Spinal cord (tissue), 9 donors: ENCODE measurements at regions not wholly inside any gene's neighbourhood (a gene's known extent, or its start where the extent isn't known, plus 50 kb on each side); places are given as distances from the start of the nearest gene placed in this dataset.

Experiments
- DNase-seq, 6 donors: peaks; one replicate each; pipeline versions ENCODE4 v3.0.0 to v3.0.0-alpha.2; 2013 to 2015; ENCODE audit warnings: low spot score in 6 of 6, low read depth in 4 of 6
- H3K27ac ChIP-seq: one replicate; pipeline ENCODE4 v1.5.1; 2013; ENCODE audit warnings: low read depth, low read length, control low read depth
- H3K27me3 ChIP-seq: one replicate; pipeline ENCODE4 v1.6.1; 2013; ENCODE audit warnings: low read length; ENCODE audit not compliant: control insufficient read depth, insufficient read depth
- H3K36me3 ChIP-seq: one replicate; pipeline ENCODE4 v1.6.1; 2013; ENCODE audit warnings: low read length; ENCODE audit not compliant: control insufficient read depth, insufficient read depth
- H3K4me1 ChIP-seq: one replicate; pipeline ENCODE4 v1.6.1; 2013; ENCODE audit warnings: low read length; ENCODE audit not compliant: control insufficient read depth, insufficient read depth
- H3K4me3 ChIP-seq: one replicate; pipeline ENCODE4 v1.5.1; 2013; ENCODE audit warnings: low read depth, low read length, control low read depth
- H3K9me3 ChIP-seq: one replicate; pipeline ENCODE4 v1.6.1; 2013; ENCODE audit warnings: low read length; ENCODE audit not compliant: control insufficient read depth, insufficient read depth
- WGBS: methylation state at CpG from one replicate; pipeline ENCODE4 v1.1.5; 2013; ENCODE audit warnings: missing lambda C conversion rate; ENCODE audit not compliant: insufficient coverage; 5-methylcytosine and 5-hydroxymethylcytosine counted together
- donor health status: healthy.

DNA sequence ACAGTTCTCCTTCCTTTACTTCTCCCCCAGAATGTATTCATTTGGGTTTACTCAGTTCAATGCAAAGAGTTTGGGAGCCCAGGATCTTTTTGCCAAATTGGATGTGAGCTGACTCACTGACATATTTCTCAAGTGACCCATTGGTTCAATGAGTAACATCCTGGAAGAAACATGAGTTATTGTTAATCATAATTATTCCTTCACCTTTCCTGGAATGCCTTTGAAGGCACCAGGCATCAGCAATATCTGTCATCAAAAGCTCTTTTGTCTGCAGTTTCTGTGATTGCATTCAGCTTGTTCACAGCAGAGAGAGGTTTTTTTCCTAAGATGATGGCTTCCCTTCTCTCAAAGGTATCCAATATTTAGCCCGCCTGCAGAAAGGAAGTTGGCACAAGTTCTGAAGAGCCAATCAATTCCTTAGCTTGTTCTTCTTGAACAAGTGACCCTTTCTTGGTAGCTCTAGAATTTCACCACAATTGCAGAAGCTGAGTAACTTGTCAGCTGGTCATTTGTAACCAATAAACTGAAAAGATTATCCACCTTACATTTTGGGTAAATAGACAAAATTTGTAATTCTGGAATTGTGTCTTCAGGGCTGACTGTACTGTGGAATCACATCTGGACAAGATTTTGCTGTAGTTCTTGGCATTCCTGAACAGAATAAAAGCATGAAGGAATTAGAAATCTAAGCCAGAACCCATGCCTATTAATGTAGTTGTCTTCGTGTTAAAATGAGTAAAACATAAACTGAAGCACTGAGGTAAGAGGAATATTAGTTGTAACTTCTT lies 72.2 kb upstream of the TMEM17 start:
- H3K4me3 ChIP-seq, result no peak overlapping the region
- H3K27me3 ChIP-seq, result no peaks in the 10 kb centered on the region
- no peak for DNase-seq
- no peaks in the 10 kb centered on the region for H3K36me3 ChIP-seq
- peak overlapping the region; percentile 50 for H3K27ac ChIP-seq
- H3K9me3 ChIP-seq, result no peaks in the 10 kb centered on the region
- no CpG with 5 or more reads among the region's 2 CpGs for WGBS
- no peaks in the 10 kb centered on the region for H3K4me1 ChIP-seq

DNA sequence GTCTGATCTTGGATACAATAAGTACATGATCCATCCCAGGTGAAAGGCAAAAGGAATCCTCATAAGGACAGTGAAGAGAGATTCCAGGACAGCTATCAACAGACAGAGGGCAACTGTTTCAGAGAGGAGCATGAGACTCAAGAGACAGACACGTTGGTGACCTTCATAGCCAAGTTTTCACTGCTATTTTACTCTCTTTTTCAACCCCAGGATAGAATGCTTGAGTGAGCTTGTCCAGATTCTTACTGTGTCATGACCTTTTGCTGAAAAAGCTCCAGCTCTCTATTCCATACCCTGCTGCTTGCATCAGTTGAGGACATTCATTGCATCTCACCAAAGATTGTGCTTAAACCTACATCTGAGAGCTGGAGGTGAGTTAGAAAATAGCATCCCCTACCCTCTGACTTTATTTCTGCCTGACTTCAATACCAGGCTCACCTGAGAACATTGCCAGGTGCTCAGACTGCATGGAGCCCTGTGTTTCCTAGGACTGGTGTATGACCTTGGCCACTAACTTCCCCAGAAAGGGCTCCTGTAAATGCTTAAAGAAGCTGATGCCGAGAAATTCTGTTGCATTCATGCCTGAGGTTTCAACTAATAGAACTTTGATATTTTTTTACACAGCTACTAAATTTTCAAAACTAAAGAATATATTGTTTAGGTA lies 70.4 kb upstream of the TMEM17 start:
- WGBS, result 60% methylated on average over 1 of the region's 2 CpGs
- Histone ChIP-seq H3K27ac (peak overlapping the region; percentile 72), H3K4me1 (no peaks in the 10 kb centered on the region)

DNA sequence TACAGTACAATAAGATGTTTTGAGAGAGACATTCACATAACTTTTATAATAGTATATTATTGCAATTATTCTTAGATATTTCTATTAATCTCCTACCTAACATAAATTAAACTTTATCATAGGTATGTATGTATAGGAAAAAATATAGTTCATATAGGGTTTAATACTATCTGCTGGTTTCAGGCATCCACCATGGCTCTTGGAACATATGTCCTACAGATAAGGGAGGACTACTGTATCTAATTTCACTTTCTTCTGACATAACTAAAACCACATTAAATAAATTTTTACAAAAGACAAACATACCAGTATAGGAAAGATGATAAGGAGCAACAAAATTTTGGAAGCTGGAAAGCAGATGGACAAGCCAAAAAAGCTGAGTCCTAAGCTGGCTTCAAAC lies 67.9 kb upstream of the TMEM17 start:
- H3K27ac ChIP-seq, result peak overlapping the region; percentile 72
- H3K36me3 ChIP-seq, result no peaks in the 10 kb centered on the region
- no peak overlapping the region for H3K4me3 ChIP-seq
- H3K9me3 ChIP-seq, result no peaks in the 10 kb centered on the region
- DNase-seq, result no peak
- peaks cover 12% of the 10 kb centered on the region for H3K4me1 ChIP-seq
- H3K27me3 ChIP-seq, result peaks cover 13% of the 10 kb centered on the region

More for the DNA sequence above, 70.4 kb upstream of the TMEM17 start:
- Histone ChIP-seq H3K9me3 (no peaks in the 10 kb centered on the region), H3K36me3 (no peaks in the 10 kb centered on the region), H3K4me3 (no peak overlapping the region), H3K27me3 (no peaks in the 10 kb centered on the region)
- DNase-seq, result no peak

DNA sequence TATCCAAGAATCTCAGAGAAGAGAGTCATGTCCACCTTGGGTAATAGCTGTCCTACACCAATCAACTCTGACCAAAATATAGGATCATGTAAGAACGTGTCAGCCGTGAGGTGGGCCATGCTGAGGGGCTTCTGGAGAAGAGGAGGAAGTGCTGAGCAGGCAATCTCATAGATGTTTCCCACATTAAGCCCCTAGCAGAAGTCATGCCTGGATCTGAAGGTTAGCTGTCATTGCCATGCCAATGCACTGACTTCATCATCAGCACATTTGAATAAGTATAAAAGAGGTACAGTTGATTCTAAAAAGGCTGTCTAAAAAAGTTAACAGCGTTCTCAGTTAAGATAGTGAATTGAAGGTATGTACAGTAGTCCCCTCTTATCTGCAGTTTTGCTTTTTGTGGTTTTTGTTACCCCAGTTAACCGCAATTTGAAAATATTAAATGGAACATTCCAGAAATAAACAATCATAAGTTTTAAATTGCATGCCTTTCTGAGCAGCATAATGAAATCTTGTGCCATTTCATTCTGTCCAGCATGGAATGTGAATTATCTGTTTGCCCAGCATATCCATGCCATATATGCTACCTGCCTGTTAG lies 67.2 kb upstream of the TMEM17 start:
- Histone ChIP-seq H3K9me3 (no peaks in the 10 kb centered on the region), H3K36me3 (no peaks in the 10 kb centered on the region), H3K4me3 (no peak overlapping the region), H3K27ac (no peak overlapping the region), H3K4me1 (peaks cover 12% of the 10 kb centered on the region), H3K27me3 (peaks cover 13% of the 10 kb centered on the region)
- WGBS, result 60% methylated on average over 1 of the region's 4 CpGs
- no peak for DNase-seq

DNA sequence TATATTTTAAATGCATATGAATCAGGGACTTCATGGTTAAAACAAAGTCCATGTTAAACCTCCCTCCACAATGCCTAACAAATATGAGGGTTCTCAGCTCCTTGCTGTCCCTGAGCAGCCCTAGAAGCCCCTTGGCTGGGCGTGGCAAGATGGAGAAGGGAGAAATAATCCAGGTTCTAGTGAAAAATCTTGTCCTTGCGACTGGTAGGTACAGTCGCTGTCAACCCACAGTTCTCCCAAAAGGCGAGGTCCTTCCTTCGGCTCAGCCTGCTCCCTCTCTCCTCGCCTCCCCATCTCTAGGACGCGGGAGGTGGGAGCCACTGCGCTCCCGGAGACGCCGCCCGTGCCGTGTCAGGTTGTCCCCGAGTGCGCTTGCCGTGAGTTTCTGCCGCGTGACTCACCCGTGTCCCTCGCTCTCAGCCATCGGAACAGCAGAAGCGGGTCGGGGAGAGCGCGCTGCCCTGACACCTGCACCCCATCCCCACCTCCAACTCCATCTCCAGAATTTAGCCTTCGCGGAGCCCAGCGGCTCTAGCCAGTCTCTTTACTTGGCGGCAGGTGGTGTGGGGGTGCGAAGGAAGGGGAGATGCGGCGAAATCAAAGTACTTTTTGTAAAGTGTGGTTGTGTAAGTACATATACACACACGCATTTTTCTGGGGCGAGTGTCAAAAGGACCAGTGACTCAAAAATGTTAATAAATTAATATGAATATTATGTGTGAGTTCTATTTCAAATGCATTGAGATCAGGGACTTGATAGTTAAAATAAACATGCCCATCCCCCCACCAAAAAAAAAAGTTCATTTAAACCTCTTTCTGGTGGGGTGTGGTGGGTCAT lies 65.1 kb upstream of the TMEM17 start:
- H3K4me3 ChIP-seq, result peak overlapping the region; percentile 33
- WGBS, result 3% methylated on average over 23 of the region's 35 CpGs
- no peaks in the 10 kb centered on the region for H3K9me3 ChIP-seq
- H3K4me1 ChIP-seq, result peaks cover 12% of the 10 kb centered on the region
- peaks cover 13% of the 10 kb centered on the region for H3K27me3 ChIP-seq
- peak in 2 of 6 donors; percentile 40 to 72 for DNase-seq
- no peaks in the 10 kb centered on the region for H3K36me3 ChIP-seq
- H3K27ac ChIP-seq, result no peak overlapping the region

DNA sequence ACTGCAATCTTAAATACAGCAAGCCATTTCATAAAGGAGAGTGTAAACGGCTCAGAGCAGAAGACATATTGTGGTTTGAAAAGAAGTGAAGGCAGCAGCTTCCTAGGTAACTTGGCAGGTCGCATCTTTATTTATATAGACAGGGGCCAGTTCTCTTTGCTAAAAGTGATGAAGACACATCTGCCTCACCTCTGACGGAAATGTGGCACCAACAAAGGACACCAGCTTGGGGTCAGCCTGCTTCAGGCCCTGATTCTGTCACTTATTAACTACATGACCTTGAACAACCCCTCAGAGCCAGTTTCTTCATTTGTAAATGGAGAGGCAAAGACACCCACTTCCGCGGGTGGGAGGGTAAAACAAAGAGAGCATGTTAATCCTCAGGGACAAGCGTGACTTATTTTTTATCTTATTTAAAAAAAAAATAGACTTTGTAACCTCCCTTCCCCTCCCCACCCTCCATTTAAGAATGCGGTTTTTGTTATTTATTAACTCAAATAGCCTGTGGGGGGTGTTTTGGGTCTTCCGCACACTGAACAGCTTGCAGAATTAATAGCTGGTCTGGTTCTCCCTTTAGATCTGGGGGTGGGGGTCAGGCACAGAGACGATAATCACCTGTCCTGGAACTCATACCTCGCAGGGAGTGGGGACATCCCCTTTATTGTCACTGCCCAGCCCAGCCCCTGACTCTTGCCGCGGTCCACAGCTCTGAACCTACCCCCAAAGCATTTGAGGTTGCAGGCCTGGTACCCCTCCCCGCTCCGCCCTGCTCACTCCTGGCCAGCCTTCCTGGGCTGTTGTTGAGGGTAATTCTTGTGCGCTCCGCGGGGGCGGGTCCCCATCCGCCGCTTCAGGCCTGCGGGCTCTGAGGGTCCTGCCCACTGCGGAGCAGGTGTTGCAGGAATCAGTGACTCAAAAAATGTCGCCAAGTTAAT lies 64.2 kb upstream of the TMEM17 start:
- Histone ChIP-seq H3K36me3 (no peaks in the 10 kb centered on the region), H3K9me3 (no peaks in the 10 kb centered on the region), H3K27ac (no peak overlapping the region), H3K27me3 (peaks cover 13% of the 10 kb centered on the region), H3K4me3 (peak overlapping the region; percentile 33), H3K4me1 (peaks cover 12% of the 10 kb centered on the region)
- peak in 1 of 6 donors; percentile 20 for DNase-seq
- 26% methylated on average over 14 of the region's 23 CpGs for WGBS

DNA sequence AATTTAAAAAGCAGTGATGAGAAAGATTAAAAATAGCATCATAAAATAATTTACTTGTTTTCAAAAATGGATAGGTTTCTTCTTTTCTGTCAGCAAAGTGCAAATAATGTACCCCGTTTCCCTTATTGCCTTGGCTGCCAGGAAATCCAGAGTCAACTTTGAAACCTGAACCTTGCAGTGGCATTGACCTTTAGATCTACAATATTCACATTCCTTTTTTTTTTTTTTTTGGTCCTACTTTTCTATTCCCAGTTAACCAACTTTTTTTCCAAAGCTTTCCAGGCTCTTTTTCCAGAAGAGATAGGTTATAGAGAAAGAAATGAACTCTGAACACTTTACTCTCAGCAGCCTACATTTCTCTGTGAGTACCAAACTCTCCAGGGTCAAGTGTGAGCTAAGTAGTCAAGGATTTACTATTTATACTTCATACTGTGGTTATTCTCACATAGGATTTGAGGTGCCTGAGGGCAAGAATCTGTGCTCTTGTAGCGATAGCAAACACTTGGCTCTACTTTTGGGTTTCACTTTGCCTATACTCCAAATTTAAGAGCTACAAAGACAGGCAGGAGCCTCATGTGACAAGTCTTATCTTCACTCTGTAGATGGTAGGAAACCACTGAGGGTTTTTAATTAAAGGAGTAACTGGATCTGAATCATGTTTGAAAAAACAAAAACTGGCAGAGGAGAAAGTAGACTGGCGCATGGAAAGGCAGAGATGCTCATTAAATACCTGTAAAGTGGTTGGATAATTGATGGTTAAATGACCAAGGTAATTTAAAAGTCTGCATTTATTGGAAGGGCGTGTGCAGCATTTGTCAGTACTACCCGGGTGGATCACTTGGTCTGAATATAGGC lies 63.2 kb upstream of the TMEM17 start:
- no peak overlapping the region for H3K27ac ChIP-seq
- 90% methylated on average over 4 of the region's 5 CpGs for WGBS
- no peaks in the 10 kb centered on the region for H3K9me3 ChIP-seq
- H3K4me3 ChIP-seq, result no peak overlapping the region
- H3K36me3 ChIP-seq, result no peaks in the 10 kb centered on the region
- H3K4me1 ChIP-seq, result peaks cover 12% of the 10 kb centered on the region
- H3K27me3 ChIP-seq, result peaks cover 13% of the 10 kb centered on the region
- no peak for DNase-seq

DNA sequence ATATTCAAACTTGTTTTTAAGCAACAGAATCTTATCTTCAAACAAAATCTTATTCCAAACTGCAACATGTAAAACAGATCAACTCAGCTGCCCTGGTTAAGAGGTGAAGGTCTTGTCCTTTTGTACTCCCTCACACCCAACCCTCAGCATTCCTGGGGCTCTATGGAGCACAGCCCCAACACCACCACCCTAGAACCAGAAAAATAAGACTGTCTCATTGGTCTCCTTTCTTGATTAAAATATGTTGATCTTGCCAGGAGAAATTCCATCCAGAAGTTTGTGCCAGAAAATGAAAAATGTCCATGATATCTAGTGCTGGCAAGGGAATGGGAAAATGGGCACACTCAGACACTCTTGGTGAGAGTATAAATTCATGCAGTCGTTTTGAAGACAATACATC lies 62.1 kb upstream of the TMEM17 start:
- Histone ChIP-seq H3K27me3 (peaks cover 13% of the 10 kb centered on the region), H3K27ac (no peak overlapping the region), H3K4me1 (peaks cover 12% of the 10 kb centered on the region), H3K9me3 (no peaks in the 10 kb centered on the region), H3K36me3 (no peaks in the 10 kb centered on the region), H3K4me3 (no peak overlapping the region)
- WGBS, result no CpG with 5 or more reads among the region's 1 CpG
- no peak for DNase-seq
